Activated naive CD4-positive, alpha-beta T cell treated with anti-CD3 and anti-CD28 coated beads, Interleukin-2, amount 50 U/mL, for 24 hours (primary cell): ENCODE measurements at regions not wholly inside any gene's neighbourhood (a gene's known extent, or its start where the extent isn't known, plus 50 kb on each side); places are given as distances from the start of the nearest gene placed in this dataset.
"Not testable (repeated sequence)": the region's sequence is repeated elsewhere in the genome, so short reads cannot be mapped to it uniquely, and the experiment has no call there.

ENCODE experiments used
- H3K27ac Mint-ChIP-seq: one replicate; pipeline ENCODE4 v1.8.0; 2021; ENCODE audit warnings: mild to moderate bottlenecking, mixed read lengths
- H3K27me3 Mint-ChIP-seq: one replicate; pipeline ENCODE4 v1.8.0; 2021; ENCODE audit warnings: mixed read lengths
- H3K36me3 Mint-ChIP-seq: one replicate; pipeline ENCODE4 v1.8.0; 2021; ENCODE audit warnings: mixed read lengths
- H3K4me1 Mint-ChIP-seq: one replicate; pipeline ENCODE4 v1.8.0; 2021; ENCODE audit warnings: mixed read lengths
- H3K4me3 Mint-ChIP-seq: one replicate; pipeline ENCODE4 v1.8.0; 2021; ENCODE audit warnings: mild to moderate bottlenecking, mixed read lengths
- H3K9me3 Mint-ChIP-seq: one replicate; pipeline ENCODE4 v1.8.0; 2021; ENCODE audit warnings: mixed read lengths

- H3K27ac Mint-ChIP-seq, result no peak overlapping the region
- H3K27me3 Mint-ChIP-seq, result no peaks in the 10 kb centered on the region
- H3K36me3 Mint-ChIP-seq, result peaks cover 6% of the 10 kb centered on the region
- peaks cover 12% of the 10 kb centered on the region for H3K4me1 Mint-ChIP-seq
- H3K9me3 Mint-ChIP-seq, result peaks cover 12% of the 10 kb centered on the region
- no peak overlapping the region for H3K4me3 Mint-ChIP-seq
Measured at GRCh38 chr2:8249769-8250168, 432.1 kb upstream of the ID2 start.

GRCh38 chr2:8250290-8250689 is 431.6 kb upstream of the ID2 start:
- H3K4me3 Mint-ChIP-seq, H3K27me3 Mint-ChIP-seq, H3K27ac Mint-ChIP-seq, H3K36me3 Mint-ChIP-seq: not testable (repeated sequence)
- H3K9me3 Mint-ChIP-seq, result peaks cover 11% of the 10 kb centered on the region
- H3K4me1 Mint-ChIP-seq, result peaks cover 12% of the 10 kb centered on the region

GRCh38 chr2:8251291-8251690 is 430.6 kb upstream of the ID2 start:
- Mint-ChIP-seq H3K4me3 (no peak overlapping the region), H3K36me3 (peaks cover 3% of the 10 kb centered on the region), H3K27me3 (no peaks in the 10 kb centered on the region), H3K27ac (no peak overlapping the region), H3K9me3 (peaks cover 7% of the 10 kb centered on the region), H3K4me1 (peaks cover 12% of the 10 kb centered on the region)

GRCh38 chr2:8251856-8252255 is 430.0 kb upstream of the ID2 start:
- H3K9me3 Mint-ChIP-seq, result peaks cover 7% of the 10 kb centered on the region
- H3K4me3 Mint-ChIP-seq, result no peak overlapping the region
- no peak overlapping the region for H3K27ac Mint-ChIP-seq
- H3K36me3 Mint-ChIP-seq, result peaks cover 5% of the 10 kb centered on the region
- peaks cover 12% of the 10 kb centered on the region for H3K4me1 Mint-ChIP-seq
- H3K27me3 Mint-ChIP-seq, result no peaks in the 10 kb centered on the region

- no peak overlapping the region for H3K27ac Mint-ChIP-seq
- peaks cover 7% of the 10 kb centered on the region for H3K9me3 Mint-ChIP-seq
- H3K27me3 Mint-ChIP-seq, result no peaks in the 10 kb centered on the region
- peaks cover 5% of the 10 kb centered on the region for H3K36me3 Mint-ChIP-seq
- H3K4me3 Mint-ChIP-seq, result no peak overlapping the region
- H3K4me1 Mint-ChIP-seq, result peaks cover 12% of the 10 kb centered on the region
Measured at GRCh38 chr2:8252997-8253694, 428.7 kb upstream of the ID2 start.

- Mint-ChIP-seq H3K27ac (no peak overlapping the region), H3K9me3 (peaks cover 7% of the 10 kb centered on the region), H3K4me3 (no peak overlapping the region), H3K27me3 (no peaks in the 10 kb centered on the region), H3K4me1 (peaks cover 12% of the 10 kb centered on the region), H3K36me3 (peaks cover 5% of the 10 kb centered on the region)
Measured at GRCh38 chr2:8253781-8254180, 428.1 kb upstream of the ID2 start.

- H3K4me3 Mint-ChIP-seq, H3K36me3 Mint-ChIP-seq, H3K27me3 Mint-ChIP-seq, H3K9me3 Mint-ChIP-seq, H3K27ac Mint-ChIP-seq: not testable (repeated sequence)
- H3K4me1 Mint-ChIP-seq, result peaks cover 12% of the 10 kb centered on the region
Measured at GRCh38 chr2:8254214-8254613, 427.6 kb upstream of the ID2 start.

GRCh38 chr2:8254791-8255447 is 426.9 kb upstream of the ID2 start:
- no peak overlapping the region for H3K27ac Mint-ChIP-seq

GRCh38 chr2:8255448-8255800 is 426.4 kb upstream of the ID2 start:
- H3K4me1 Mint-ChIP-seq, result peaks cover 12% of the 10 kb centered on the region
- peaks cover 3% of the 10 kb centered on the region for H3K9me3 Mint-ChIP-seq
- H3K27ac Mint-ChIP-seq, result no peak overlapping the region
- no peaks in the 10 kb centered on the region for H3K27me3 Mint-ChIP-seq
- peaks cover 4% of the 10 kb centered on the region for H3K36me3 Mint-ChIP-seq
- H3K4me3 Mint-ChIP-seq, result no peak overlapping the region

More at GRCh38 chr2:8254791-8255447, 426.9 kb upstream of the ID2 start:
- peaks cover 12% of the 10 kb centered on the region for H3K4me1 Mint-ChIP-seq
- no peaks in the 10 kb centered on the region for H3K27me3 Mint-ChIP-seq
- no peak overlapping the region for H3K4me3 Mint-ChIP-seq
- peaks cover 5% of the 10 kb centered on the region for H3K36me3 Mint-ChIP-seq
- H3K9me3 Mint-ChIP-seq, result peaks cover 7% of the 10 kb centered on the region

GRCh38 chr2:8256905-8257304 is 425.0 kb upstream of the ID2 start:
- H3K27me3 Mint-ChIP-seq, result no peaks in the 10 kb centered on the region
- H3K36me3 Mint-ChIP-seq, result peaks cover 2% of the 10 kb centered on the region
- no peak overlapping the region for H3K27ac Mint-ChIP-seq
- no peak overlapping the region for H3K4me3 Mint-ChIP-seq
- H3K9me3 Mint-ChIP-seq, result no peaks in the 10 kb centered on the region
- H3K4me1 Mint-ChIP-seq, result peaks cover 12% of the 10 kb centered on the region

GRCh38 chr2:8257502-8257901 is 424.4 kb upstream of the ID2 start:
- no peaks in the 10 kb centered on the region for H3K9me3 Mint-ChIP-seq
- no peak overlapping the region for H3K27ac Mint-ChIP-seq
- no peaks in the 10 kb centered on the region for H3K27me3 Mint-ChIP-seq
- no peak overlapping the region for H3K4me3 Mint-ChIP-seq
- H3K4me1 Mint-ChIP-seq, result peaks cover 12% of the 10 kb centered on the region
- peaks cover 2% of the 10 kb centered on the region for H3K36me3 Mint-ChIP-seq

GRCh38 chr2:8258406-8258805 is 423.4 kb upstream of the ID2 start:
- H3K36me3 Mint-ChIP-seq, result peaks cover 2% of the 10 kb centered on the region
- H3K27me3 Mint-ChIP-seq, result no peaks in the 10 kb centered on the region
- H3K4me3 Mint-ChIP-seq, result no peak overlapping the region
- no peaks in the 10 kb centered on the region for H3K9me3 Mint-ChIP-seq
- no peak overlapping the region for H3K27ac Mint-ChIP-seq
- H3K4me1 Mint-ChIP-seq, result peaks cover 12% of the 10 kb centered on the region

GRCh38 chr2:8259106-8259840 is 422.6 kb upstream of the ID2 start:
- H3K27ac Mint-ChIP-seq, result no peak overlapping the region
- H3K27me3 Mint-ChIP-seq, result no peaks in the 10 kb centered on the region
- H3K9me3 Mint-ChIP-seq, result no peaks in the 10 kb centered on the region
- no peak overlapping the region for H3K4me3 Mint-ChIP-seq
- H3K36me3 Mint-ChIP-seq, result peaks cover 2% of the 10 kb centered on the region
- H3K4me1 Mint-ChIP-seq, result peaks cover 4% of the 10 kb centered on the region

GRCh38 chr2:8259841-8260178 is 422.0 kb upstream of the ID2 start:
- Mint-ChIP-seq H3K27ac (no peak overlapping the region), H3K4me1 (no peaks in the 10 kb centered on the region), H3K9me3 (no peaks in the 10 kb centered on the region), H3K36me3 (peaks cover 2% of the 10 kb centered on the region), H3K27me3 (no peaks in the 10 kb centered on the region), H3K4me3 (no peak overlapping the region)

- Mint-ChIP-seq H3K27ac (no peak overlapping the region), H3K27me3 (no peaks in the 10 kb centered on the region), H3K4me3 (no peak overlapping the region), H3K36me3 (peaks cover 2% of the 10 kb centered on the region), H3K4me1 (no peaks in the 10 kb centered on the region), H3K9me3 (no peaks in the 10 kb centered on the region)
Measured at GRCh38 chr2:8260213-8260612, 421.6 kb upstream of the ID2 start.

GRCh38 chr2:8263901-8264300 is 418.0 kb upstream of the ID2 start:
- Mint-ChIP-seq H3K27me3 (no peaks in the 10 kb centered on the region), H3K27ac (no peak overlapping the region), H3K4me3 (no peak overlapping the region), H3K4me1 (no peaks in the 10 kb centered on the region), H3K9me3 (no peaks in the 10 kb centered on the region), H3K36me3 (no peaks in the 10 kb centered on the region)
